ENCODE measurements at regions not wholly inside any gene's neighbourhood (a gene's known extent, or its start where the extent isn't known, plus 50 kb on each side); places are given as distances from the start of the nearest gene placed in this dataset.

DNA sequence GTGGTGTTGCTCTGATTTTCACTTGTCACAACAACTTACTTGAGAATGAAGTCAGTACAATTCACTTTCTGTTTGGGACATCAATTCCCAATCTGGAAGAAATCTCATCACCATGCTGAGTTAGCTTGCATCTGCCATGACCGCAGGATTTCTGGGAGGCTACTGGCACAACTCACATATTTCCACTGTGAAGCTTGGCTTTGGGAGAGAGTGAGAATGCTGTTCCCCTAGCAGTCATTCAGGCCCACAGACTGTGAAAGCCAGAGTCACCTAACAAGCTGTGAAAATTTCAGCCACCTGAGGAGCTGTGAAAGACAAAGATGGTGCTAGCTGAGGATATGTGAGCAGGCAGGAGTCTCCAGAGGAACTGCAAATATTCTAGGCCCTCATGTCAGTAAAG is 365.2 kb upstream of the TUSC1 start:
- intact Hi-C loops (cut with micrococcal nuclease) = no loop called here
- H3K27ac ChIP-seq (replicated peaks) = no peak overlapping the region
- no peak for TF ChIP-seq CTCF (IDR thresholded peaks at IDR 0.05; ENCODE audit: borderline replicate concordance)
- no peak for DNase-seq
- no peaks in the 10 kb centered on the region for H3K27me3 ChIP-seq (ENCODE audit: low read depth)
- no peaks in the 10 kb centered on the region for H3K4me1 ChIP-seq
- H3K9me3 ChIP-seq (replicated peaks) = peaks cover 36% of the 10 kb centered on the region
- H3K36me3 ChIP-seq = no peaks in the 10 kb centered on the region
- no peak overlapping the region for H3K4me3 ChIP-seq

DNA sequence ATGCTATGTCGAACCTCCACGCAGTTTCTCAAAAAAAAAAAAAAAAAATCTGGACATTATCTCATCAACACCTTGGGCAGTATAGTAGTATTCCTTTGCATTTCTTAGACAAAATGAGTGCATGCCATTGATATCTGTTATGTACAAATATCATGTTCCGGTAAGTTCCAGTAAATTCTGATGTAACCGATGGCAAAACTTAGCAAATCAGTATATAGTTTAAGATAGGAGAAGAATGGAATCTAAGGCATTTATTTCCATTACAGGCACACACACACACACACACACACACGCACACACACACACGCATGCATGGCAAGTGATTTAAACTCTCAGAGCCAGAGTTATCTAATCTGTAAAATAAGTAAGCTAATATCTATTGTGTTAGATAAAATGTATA is 356.5 kb upstream of the TUSC1 start:
- no peak overlapping the region for H3K27ac ChIP-seq (replicated peaks)
- DNase-seq = no peak
- intact Hi-C loops (cut with micrococcal nuclease) = no loop called here
- H3K4me1 ChIP-seq = no peaks in the 10 kb centered on the region
- H3K4me3 ChIP-seq = no peak overlapping the region
- H3K27me3 ChIP-seq (ENCODE audit: low read depth) = no peaks in the 10 kb centered on the region
- no peak for TF ChIP-seq CTCF (IDR thresholded peaks at IDR 0.05; ENCODE audit: borderline replicate concordance)
- no peaks in the 10 kb centered on the region for H3K36me3 ChIP-seq
- H3K9me3 ChIP-seq (replicated peaks) = peaks cover 13% of the 10 kb centered on the region

DNA sequence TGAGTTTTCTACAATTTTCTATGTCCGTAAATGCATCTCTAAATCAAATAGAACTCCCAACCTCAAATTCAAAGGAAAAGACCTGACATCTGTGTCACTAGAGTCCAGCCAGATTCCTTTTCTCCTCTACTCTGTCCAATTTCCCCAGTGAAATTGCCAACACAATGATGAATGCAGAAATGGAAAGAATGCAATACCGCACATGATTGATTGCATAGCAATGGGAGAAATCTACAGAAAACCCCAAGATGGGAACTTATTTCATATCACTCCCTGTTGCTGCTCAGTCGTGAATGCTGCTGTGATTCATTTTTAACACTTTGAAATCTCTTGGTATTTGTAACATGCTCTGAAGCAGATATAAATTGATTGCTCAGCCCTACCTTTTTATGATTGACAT is 355.1 kb upstream of the TUSC1 start:
- no peak for TF ChIP-seq CTCF (IDR thresholded peaks at IDR 0.05; ENCODE audit: borderline replicate concordance)
- H3K36me3 ChIP-seq = no peaks in the 10 kb centered on the region
- intact Hi-C loops (cut with micrococcal nuclease) = no loop called here

DNA sequence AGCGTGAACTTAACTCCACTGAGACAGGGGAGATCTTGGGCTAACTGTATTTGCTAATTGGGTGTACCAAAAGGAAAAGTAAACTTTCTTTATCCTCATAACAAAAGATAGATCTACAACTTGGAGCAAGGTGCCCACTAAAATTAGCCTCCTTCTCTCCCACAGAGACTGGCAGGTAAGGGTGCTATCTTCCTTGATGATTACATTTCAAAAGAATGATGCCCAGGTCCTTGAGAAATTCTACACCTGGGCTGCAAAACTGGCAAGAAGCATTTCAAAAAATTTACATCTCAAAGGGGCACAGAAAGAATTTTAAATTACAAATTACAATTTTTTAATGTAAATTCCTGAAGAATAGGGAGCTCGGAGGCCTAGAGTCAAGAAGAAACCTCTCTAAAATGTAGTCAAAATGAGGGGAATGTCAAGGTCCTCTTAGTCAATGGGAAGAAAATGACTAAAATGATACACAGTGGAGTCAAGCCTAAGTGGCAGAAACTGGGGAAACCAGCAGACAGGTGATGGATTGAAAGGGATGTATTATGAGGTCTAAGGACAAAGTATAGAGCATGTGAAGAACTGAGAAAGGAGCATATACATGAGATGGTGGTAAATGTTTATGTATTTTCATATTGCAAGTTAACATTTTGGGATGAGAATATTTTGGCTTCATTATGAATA is 348.3 kb upstream of the TUSC1 start:
- no peak for TF ChIP-seq CTCF (IDR thresholded peaks at IDR 0.05; ENCODE audit: borderline replicate concordance)
- Histone ChIP-seq H3K27me3 (ENCODE audit: low read depth) (no peaks in the 10 kb centered on the region), H3K9me3 (replicated peaks) (no peaks in the 10 kb centered on the region), H3K4me1 (no peaks in the 10 kb centered on the region), H3K36me3 (no peaks in the 10 kb centered on the region), H3K27ac (replicated peaks) (no peak overlapping the region), H3K4me3 (no peak overlapping the region)
- no peak for DNase-seq
- intact Hi-C loops (cut with micrococcal nuclease) = no loop called here

More for the DNA sequence above, 355.1 kb upstream of the TUSC1 start:
- no peak overlapping the region for H3K27ac ChIP-seq (replicated peaks)
- DNase-seq = no peak
- no peaks in the 10 kb centered on the region for H3K27me3 ChIP-seq (ENCODE audit: low read depth)
- no peaks in the 10 kb centered on the region for H3K4me1 ChIP-seq
- H3K4me3 ChIP-seq = no peak overlapping the region
- no peaks in the 10 kb centered on the region for H3K9me3 ChIP-seq (replicated peaks)

GRCh38 chr9:26013199-26013598 is 335.0 kb upstream of the TUSC1 start:
- intact Hi-C loops (cut with micrococcal nuclease) = no loop called here
- H3K36me3 ChIP-seq = no peaks in the 10 kb centered on the region
- DNase-seq = no peak
- no peak for TF ChIP-seq CTCF (IDR thresholded peaks at IDR 0.05; ENCODE audit: borderline replicate concordance)
- H3K27ac ChIP-seq (replicated peaks) = no peak overlapping the region
- H3K27me3 ChIP-seq (ENCODE audit: low read depth) = no peaks in the 10 kb centered on the region
- no peak overlapping the region for H3K4me3 ChIP-seq
- H3K4me1 ChIP-seq = no peaks in the 10 kb centered on the region
- peaks cover 18% of the 10 kb centered on the region for H3K9me3 ChIP-seq (replicated peaks)
